K562 (cell line): ENCODE measurements at regions not wholly inside any gene's neighbourhood (a gene's known extent, or its start where the extent isn't known, plus 50 kb on each side); places are given as distances from the start of the nearest gene placed in this dataset.

Experiments
- ATAC-seq: fragments of 200-7000 bp; cut with Tn5 transposase; 3 replicates; pipeline ENCODE4 v1.9.1; 2020; ENCODE audit warnings: moderate library complexity
- BruUV-seq: library from RNA; stranded (reverse); fragments of 400-500 nt; replicated peaks from 2 replicates; lab custom pipeline; 2021; lab: Mats Ljungman, UMichigan
- CTCF ChIA-PET: fragments of 300-600 bp; formaldehyde crosslinking; extraction: SDS; loops from one replicate; lab custom pipeline; 2021; ENCODE audit warnings: low intra/inter-chr PET ratio; lab: Yijun Ruan, JAX
- POLR2A ChIA-PET: fragments of 300-600, 350-650 bp; sonication (Branson Sonifier 250); formaldehyde crosslinking; extraction: SDS; loops from one replicate; lab custom pipeline; 2021; ENCODE audit warnings: antibody characterized with exemption, inconsistent platforms; lab: Yijun Ruan, JAX
- DNase-seq, 4 experiments: peaks; one replicate each; pipeline versions ENCODE4 v3.0.0 to v3.0.0-alpha.2; 2011 to 2018; ENCODE audit warnings: low spot score in 3 of 4, mixed read lengths in 3 of 4; ENCODE audit errors: extremely low read depth in 1 of 4
- FAIRE-seq: peaks from 2 replicates; lab custom pipeline; 2011; peaks lifted over from hg19 to GRCh38; lab: Jason Lieb, UNC
- H2AFZ ChIP-seq: 2 replicates; pipeline ENCODE4 v1.6.0; 2011; ENCODE audit warnings: low read depth, low read length, control low read depth, inconsistent platforms
- H3K27ac ChIP-seq: fragments of 200-600 bp; 3 replicates; pipeline ENCODE4 v1.8.0; 2011; ENCODE audit warnings: low read depth, mild to moderate bottlenecking, control low read depth, inconsistent platforms, low read length, moderate library complexity, mixed read lengths; ENCODE audit errors: extremely low read depth
- H3K27me3 ChIP-seq, 2 experiments: fragments of 300-600 bp in 1 of 2; 2 replicates in 1 of 2; 3 replicates in 1 of 2; pipeline versions ENCODE4 v1.6.0 to v1.8.0; 2011; ENCODE audit warnings: inconsistent platforms in 2 of 2, low read length in 2 of 2, mild to moderate bottlenecking in 1 of 2, mixed read lengths in 1 of 2, moderate library complexity in 1 of 2; ENCODE audit not compliant: control insufficient read depth in 2 of 2, insufficient read depth in 2 of 2
- H3K36me3 ChIP-seq: fragments of 300-600 bp; 3 replicates; pipeline ENCODE4 v1.8.0; 2011; ENCODE audit warnings: mild to moderate bottlenecking, low read length, inconsistent platforms; ENCODE audit not compliant: control insufficient read depth, insufficient read depth
- H3K4me1 ChIP-seq, 2 experiments: fragments of 200-600 bp in 1 of 2; replicated peaks in 1 of 2; 2 replicates in 1 of 2; 3 replicates in 1 of 2; pipeline versions ENCODE4 v1.5.1 to v1.8.0; 2011; ENCODE audit warnings: inconsistent platforms in 2 of 2, low read length in 2 of 2, mild to moderate bottlenecking in 1 of 2, mixed read lengths in 1 of 2, moderate library complexity in 1 of 2; ENCODE audit not compliant: control insufficient read depth in 2 of 2, insufficient read depth in 2 of 2
- H3K4me2 ChIP-seq: 2 replicates; pipeline ENCODE4 v1.6.1; 2011; ENCODE audit warnings: low read length, control low read depth, inconsistent platforms, mixed read lengths; ENCODE audit not compliant: insufficient read depth
- H3K4me3 ChIP-seq: fragments of 200-600 bp; sonication (generic), shearing (Covaris generic); 2 replicates; pipeline ENCODE4 v1.5.1; 2016; ENCODE audit warnings: control low read depth, inconsistent platforms
- H3K79me2 ChIP-seq: fragments of 200-600 bp; 3 replicates; pipeline ENCODE4 v1.8.0; 2011; ENCODE audit warnings: low read length, inconsistent platforms; ENCODE audit not compliant: control insufficient read depth, insufficient read depth
- H3K9ac ChIP-seq, 2 experiments: 2 replicates each; pipeline versions ENCODE4 v1.6.0 to v1.6.1; 2011; ENCODE audit warnings: low read depth in 2 of 2, low read length in 2 of 2, control low read depth in 1 of 2, inconsistent platforms in 1 of 2, mild to moderate bottlenecking in 1 of 2, mixed read lengths in 1 of 2; ENCODE audit not compliant: insufficient read depth in 1 of 2
- H3K9me1 ChIP-seq: one replicate; pipeline ENCODE4 v1.6.0; 2011; ENCODE audit warnings: inconsistent platforms, mild to moderate bottlenecking, low read length, moderate library complexity; ENCODE audit not compliant: control insufficient read depth, insufficient read depth
- H3K9me3 ChIP-seq: replicated peaks from 2 replicates; pipeline ENCODE4 v1.5.1; 2011; ENCODE audit warnings: low read depth, low read length, inconsistent platforms; ENCODE audit not compliant: control insufficient read depth, insufficient read depth
- H4K20me1 ChIP-seq: replicated peaks from 2 replicates; pipeline ENCODE4 v1.6.1; 2011; ENCODE audit warnings: low read length, inconsistent platforms, mixed read lengths; ENCODE audit not compliant: control insufficient read depth, insufficient read depth
- EWSR1 ChIP-seq: fragments of 450-650 bp; IDR thresholded peaks from 2 replicates; pipeline ENCODE4 v1.6.1; 2018; ENCODE audit warnings: borderline replicate concordance, mild to moderate bottlenecking, low read depth, moderate library complexity; ENCODE audit not compliant: partially characterized antibody
- HMG20A ChIP-seq: fragments of 450-650 bp; formaldehyde crosslinking; conservative IDR thresholded peaks from 2 replicates; pipeline ENCODE4 v1.4.0; 2020; ENCODE audit warnings: mild to moderate bottlenecking, mixed read lengths
- HMGN3 ChIP-seq: IDR thresholded peaks from 2 replicates; pipeline ENCODE4 v1.6.1; 2011; ENCODE audit warnings: borderline replicate concordance, low read depth, mild to moderate bottlenecking, mixed read lengths, low read length; ENCODE audit not compliant: insufficient read length; ENCODE audit errors: extremely low read depth
- KDM5B ChIP-seq: fragments of 200-600 bp; sonication (generic); IDR thresholded peaks from 2 replicates; pipeline ENCODE4 v1.6.1; 2012; ENCODE audit warnings: low read depth, mild to moderate bottlenecking, moderate library complexity, low read length, control low read depth, inconsistent platforms; ENCODE audit not compliant: insufficient replicate concordance
- MAFF ChIP-seq: IDR thresholded peaks from 2 replicates; pipeline ENCODE4 v1.6.1; 2012; ENCODE audit warnings: low read length, improper control_type of control experiment
- NFRKB ChIP-seq: fragments of 450-650 bp; IDR thresholded peaks from 2 replicates; pipeline ENCODE4 v1.6.1; 2016; ENCODE audit warnings: low read depth
- NFYB ChIP-seq: IDR thresholded peaks from 2 replicates; pipeline ENCODE4 v1.6.1; 2011; ENCODE audit warnings: mild to moderate bottlenecking, moderate library complexity; ENCODE audit not compliant: insufficient read length; ENCODE audit errors: extremely low read depth
- NR1H2 ChIP-seq: sonication (generic); formaldehyde crosslinking; IDR thresholded peaks from 2 replicates; pipeline ENCODE4 v1.4.0; 2020; ENCODE audit warnings: mild to moderate bottlenecking, missing genetic modification reagents
- SPI1 ChIP-seq: IDR thresholded peaks from 2 replicates; pipeline ENCODE4 v1.6.1; 2011; ENCODE audit warnings: low read depth, low read length, control low read depth, borderline replicate concordance
- STAT5B ChIP-seq: fragments of 250-450 bp; sonication (Bioruptor Pico); IDR thresholded peaks from 2 replicates; pipeline ENCODE4 v1.8.0; 2021; ENCODE audit warnings: mild to moderate bottlenecking, inconsistent platforms
- ZBTB8A ChIP-seq: fragments of 450-650 bp; IDR thresholded peaks from 2 replicates; pipeline ENCODE4 v1.6.1; 2018; ENCODE audit warnings: mild to moderate bottlenecking, moderate library complexity; ENCODE audit not compliant: partially characterized antibody
- ZNF165 ChIP-seq: fragments of 250-450 bp; sonication (Bioruptor Pico); IDR thresholded peaks from 2 replicates; pipeline ENCODE4 v1.4.0; 2020; ENCODE audit warnings: borderline replicate concordance
- ZNF324 ChIP-seq: fragments of 250-450 bp; sonication (Bioruptor Pico); IDR thresholded peaks from 2 replicates; pipeline ENCODE4 v1.4.0; 2020; ENCODE audit warnings: mild to moderate bottlenecking
- ZSCAN32 ChIP-seq: fragments of 450-650 bp; formaldehyde crosslinking; IDR thresholded peaks from 2 replicates; pipeline ENCODE4 v1.4.0; 2020; ENCODE audit warnings: mild to moderate bottlenecking, moderate library complexity
- WGBS: fragments of 100-300 bp; shearing (Covaris generic); methylation state at CpG from one replicate; pipeline ENCODE4 v1.1.6; 2016; ENCODE audit warnings: low coverage, mixed read lengths; ENCODE audit not compliant: insufficient coverage; ENCODE audit errors: missing lambda C conversion rate; 5-methylcytosine and 5-hydroxymethylcytosine counted together
- in situ Hi-C: fragments of 300-500 bp; cut with MboI; formaldehyde crosslinking; loops from 4 replicates; pipeline ENCODE4 v1.15.0; 2018; ENCODE audit warnings: inconsistent platforms, mixed read lengths
- intact Hi-C: fragments of 100-400 bp; cut with micrococcal nuclease; formaldehyde crosslinking; loops from 2 replicates; pipeline ENCODE4 v1.14.2; 2022
- TF ChIP-seq, protein P1 (sequence below): sonication (generic); formaldehyde crosslinking; IDR thresholded peaks from 2 replicates; pipeline ENCODE4 v1.8.0; 2022; ENCODE audit warnings: missing genetic modification reagents, mild to moderate bottlenecking, borderline replicate concordance
- TF ChIP-seq, protein P2 (sequence below): sonication (generic); formaldehyde crosslinking; IDR thresholded peaks from 2 replicates; pipeline ENCODE4 v1.4.0; 2020; ENCODE audit warnings: mild to moderate bottlenecking, missing genetic modification reagents
- TF ChIP-seq, protein P3 (sequence below): sonication (generic); formaldehyde crosslinking; IDR thresholded peaks from 2 replicates; pipeline ENCODE4 v1.5.0; 2020; ENCODE audit warnings: missing genetic modification reagents
- TF ChIP-seq, protein P4 (sequence below): sonication (generic); formaldehyde crosslinking; IDR thresholded peaks from 2 replicates; pipeline ENCODE4 v1.8.0; 2023; ENCODE audit warnings: mild to moderate bottlenecking, missing genetic modification reagents

DNA sequence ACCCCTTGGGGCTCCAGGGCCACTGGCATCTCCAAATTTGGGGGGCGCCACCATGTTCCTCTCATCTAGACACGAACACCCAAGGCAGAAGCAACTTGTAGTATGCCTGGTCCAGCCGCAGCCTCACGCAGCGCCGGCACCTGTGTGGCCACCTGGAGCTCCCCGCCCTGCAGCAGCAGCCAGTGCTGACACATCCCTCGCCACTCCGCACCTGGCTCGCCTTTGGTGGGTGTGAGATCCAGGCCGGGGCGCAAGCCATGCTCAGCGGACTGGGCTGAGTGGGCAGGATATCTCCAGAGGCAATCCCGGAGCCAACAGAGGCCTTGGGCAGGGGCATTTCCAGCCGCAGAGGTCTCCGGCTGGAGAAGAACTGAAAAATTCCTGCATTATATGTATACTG lies 1563.7 kb downstream of the NCAM2 start:
- no peak overlapping the region for H3K27ac ChIP-seq
- H3K4me1 ChIP-seq: no peaks in the 10 kb centered on the region
- ChIA-PET CTCF (no interaction called here), POLR2A (no interaction called here)
- H2AFZ ChIP-seq: no peak overlapping the region
- in situ Hi-C loops: loop anchor here (25.0 kb wide), 1 partner anchor 1575 kb away; no protein-coding TSS in a partner anchor
- H3K9ac ChIP-seq: no peak overlapping the region
- intact Hi-C loops: no loop called here
- ATAC-seq: no peak
- H3K27me3 ChIP-seq: no peaks in the 10 kb centered on the region
- BruUV-seq: no TSS peak
- no peaks in the 10 kb centered on the region; the same call in 1 of the 2 replicates for H3K9me3 ChIP-seq
- H3K4me2 ChIP-seq: no peak overlapping the region
- TF ChIP-seq NFRKB (no peak), EWSR1 (no peak), HMGN3 (no peak), STAT5B (CRISPR knock-in tag) (no peak), ZBTB8A (no peak), ZNF165 (CRISPR knock-in tag) (no peak), SPI1 (no peak), NFYB (no peak), NR1H2 (CRISPR knock-in tag) (no peak), ZSCAN32 (CRISPR knock-in tag) (no peak), HMG20A (CRISPR knock-in tag) (no peak), MAFF (no peak), KDM5B (no peak), ZNF324 (CRISPR knock-in tag) (no peak)
- TF ChIP-seq, protein P1, sequence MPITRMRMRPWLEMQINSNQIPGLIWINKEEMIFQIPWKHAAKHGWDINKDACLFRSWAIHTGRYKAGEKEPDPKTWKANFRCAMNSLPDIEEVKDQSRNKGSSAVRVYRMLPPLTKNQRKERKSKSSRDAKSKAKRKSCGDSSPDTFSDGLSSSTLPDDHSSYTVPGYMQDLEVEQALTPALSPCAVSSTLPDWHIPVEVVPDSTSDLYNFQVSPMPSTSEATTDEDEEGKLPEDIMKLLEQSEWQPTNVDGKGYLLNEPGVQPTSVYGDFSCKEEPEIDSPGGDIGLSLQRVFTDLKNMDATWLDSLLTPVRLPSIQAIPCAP (CRISPR knock-in tag): no peak
- TF ChIP-seq, protein P2, sequence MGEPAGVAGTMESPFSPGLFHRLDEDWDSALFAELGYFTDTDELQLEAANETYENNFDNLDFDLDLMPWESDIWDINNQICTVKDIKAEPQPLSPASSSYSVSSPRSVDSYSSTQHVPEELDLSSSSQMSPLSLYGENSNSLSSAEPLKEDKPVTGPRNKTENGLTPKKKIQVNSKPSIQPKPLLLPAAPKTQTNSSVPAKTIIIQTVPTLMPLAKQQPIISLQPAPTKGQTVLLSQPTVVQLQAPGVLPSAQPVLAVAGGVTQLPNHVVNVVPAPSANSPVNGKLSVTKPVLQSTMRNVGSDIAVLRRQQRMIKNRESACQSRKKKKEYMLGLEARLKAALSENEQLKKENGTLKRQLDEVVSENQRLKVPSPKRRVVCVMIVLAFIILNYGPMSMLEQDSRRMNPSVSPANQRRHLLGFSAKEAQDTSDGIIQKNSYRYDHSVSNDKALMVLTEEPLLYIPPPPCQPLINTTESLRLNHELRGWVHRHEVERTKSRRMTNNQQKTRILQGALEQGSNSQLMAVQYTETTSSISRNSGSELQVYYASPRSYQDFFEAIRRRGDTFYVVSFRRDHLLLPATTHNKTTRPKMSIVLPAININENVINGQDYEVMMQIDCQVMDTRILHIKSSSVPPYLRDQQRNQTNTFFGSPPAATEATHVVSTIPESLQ: no peak
- TF ChIP-seq, protein P3, sequence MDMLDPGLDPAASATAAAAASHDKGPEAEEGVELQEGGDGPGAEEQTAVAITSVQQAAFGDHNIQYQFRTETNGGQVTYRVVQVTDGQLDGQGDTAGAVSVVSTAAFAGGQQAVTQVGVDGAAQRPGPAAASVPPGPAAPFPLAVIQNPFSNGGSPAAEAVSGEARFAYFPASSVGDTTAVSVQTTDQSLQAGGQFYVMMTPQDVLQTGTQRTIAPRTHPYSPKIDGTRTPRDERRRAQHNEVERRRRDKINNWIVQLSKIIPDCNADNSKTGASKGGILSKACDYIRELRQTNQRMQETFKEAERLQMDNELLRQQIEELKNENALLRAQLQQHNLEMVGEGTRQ: no peak
- TF ChIP-seq, protein P4, sequence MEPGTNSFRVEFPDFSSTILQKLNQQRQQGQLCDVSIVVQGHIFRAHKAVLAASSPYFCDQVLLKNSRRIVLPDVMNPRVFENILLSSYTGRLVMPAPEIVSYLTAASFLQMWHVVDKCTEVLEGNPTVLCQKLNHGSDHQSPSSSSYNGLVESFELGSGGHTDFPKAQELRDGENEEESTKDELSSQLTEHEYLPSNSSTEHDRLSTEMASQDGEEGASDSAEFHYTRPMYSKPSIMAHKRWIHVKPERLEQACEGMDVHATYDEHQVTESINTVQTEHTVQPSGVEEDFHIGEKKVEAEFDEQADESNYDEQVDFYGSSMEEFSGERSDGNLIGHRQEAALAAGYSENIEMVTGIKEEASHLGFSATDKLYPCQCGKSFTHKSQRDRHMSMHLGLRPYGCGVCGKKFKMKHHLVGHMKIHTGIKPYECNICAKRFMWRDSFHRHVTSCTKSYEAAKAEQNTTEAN (CRISPR knock-in tag): no peak
- H3K36me3 ChIP-seq: no peaks in the 10 kb centered on the region
- 9% methylated on average over 14 of the region's 16 CpGs for WGBS
- H3K9me1 ChIP-seq: no peaks in the 10 kb centered on the region
- DNase-seq: no peak
- H3K4me3 ChIP-seq: no peak overlapping the region
- H3K79me2 ChIP-seq: no peaks in the 10 kb centered on the region
- H4K20me1 ChIP-seq: no peaks in the 10 kb centered on the region
- FAIRE-seq: no peak
